ENCODE measurements at regions not wholly inside any gene's neighbourhood (a gene's known extent, or its start where the extent isn't known, plus 50 kb on each side); places are given as distances from the start of the nearest gene placed in this dataset.
A peak's percentile ranks its signal among the peaks of the same experiment; 100 is the strongest.

GRCh38 chr12:113749433-113749815, 216.7 kb downstream of the RBM19 start:
- intact Hi-C loops (cut with DNase I): no loop called here

GRCh38 chr12:113748707-113749432, 217.3 kb downstream of the RBM19 start:
- H3K27ac ChIP-seq (ENCODE audit: low read depth in 2 of 2, low read length in 2 of 2): no peak overlapping the region
- intact Hi-C loops (cut with DNase I): no loop called here
- H3K4me3 ChIP-seq (ENCODE audit: low read length in 3 of 3): no peak overlapping the region
- H3K4me1 ChIP-seq (ENCODE audit: control insufficient read depth in 2 of 3, insufficient read depth in 2 of 3, low read depth in 1 of 3, low read length in 3 of 3): no peaks in the 10 kb centered on the region
- H3K36me3 ChIP-seq (ENCODE audit: control insufficient read depth in 2 of 3, insufficient read depth in 3 of 3, low read length in 3 of 3): no peaks in the 10 kb centered on the region
- no peaks in the 10 kb centered on the region for H3K9me3 ChIP-seq (ENCODE audit: control insufficient read depth in 2 of 3, insufficient read depth in 1 of 3, low read length in 3 of 3)
- TF ChIP-seq CTCF (IDR thresholded peaks at IDR 0.05; ENCODE audit: borderline replicate concordance, extremely low read depth, insufficient read depth): no peak
- DNase-seq (no peak), FAIRE-seq (no peak)
- no peaks in the 10 kb centered on the region for H3K27me3 ChIP-seq (ENCODE audit: control insufficient read depth, insufficient read depth, low read length)
- no peak overlapping the region for H3K9ac ChIP-seq (ENCODE audit: low read length in 3 of 3)

More at GRCh38 chr12:113749433-113749815, 216.7 kb downstream of the RBM19 start:
- Histone ChIP-seq H3K36me3 (ENCODE audit: control insufficient read depth in 2 of 3, insufficient read depth in 3 of 3, low read length in 3 of 3) (no peaks in the 10 kb centered on the region), H3K27ac (ENCODE audit: low read depth in 2 of 2, low read length in 2 of 2) (no peak overlapping the region), H3K4me1 (ENCODE audit: control insufficient read depth in 2 of 3, insufficient read depth in 2 of 3, low read depth in 1 of 3, low read length in 3 of 3) (no peaks in the 10 kb centered on the region), H3K4me3 (ENCODE audit: low read length in 3 of 3) (no peak overlapping the region), H3K27me3 (ENCODE audit: control insufficient read depth, insufficient read depth, low read length) (no peaks in the 10 kb centered on the region), H3K9ac (ENCODE audit: low read length in 3 of 3) (no peak overlapping the region), H3K9me3 (ENCODE audit: control insufficient read depth in 2 of 3, insufficient read depth in 1 of 3, low read length in 3 of 3) (no peaks in the 10 kb centered on the region)
- no peak for FAIRE-seq
- no peak for TF ChIP-seq CTCF (IDR thresholded peaks at IDR 0.05; ENCODE audit: borderline replicate concordance, extremely low read depth, insufficient read depth)
- no peak for DNase-seq

- intact Hi-C loops (cut with DNase I): no loop called here
- Histone ChIP-seq H3K9me3 (ENCODE audit: control insufficient read depth in 2 of 3, insufficient read depth in 1 of 3, low read length in 3 of 3) (no peaks in the 10 kb centered on the region), H3K4me3 (ENCODE audit: low read length in 3 of 3) (no peak overlapping the region), H3K9ac (ENCODE audit: low read length in 3 of 3) (no peak overlapping the region), H3K4me1 (ENCODE audit: control insufficient read depth in 2 of 3, insufficient read depth in 2 of 3, low read depth in 1 of 3, low read length in 3 of 3) (no peaks in the 10 kb centered on the region), H3K36me3 (ENCODE audit: control insufficient read depth in 2 of 3, insufficient read depth in 3 of 3, low read length in 3 of 3) (no peaks in the 10 kb centered on the region), H3K27ac (ENCODE audit: low read depth in 2 of 2, low read length in 2 of 2) (no peak overlapping the region), H3K27me3 (ENCODE audit: control insufficient read depth, insufficient read depth, low read length) (no peaks in the 10 kb centered on the region)
- TF ChIP-seq CTCF (IDR thresholded peaks at IDR 0.05; ENCODE audit: borderline replicate concordance, extremely low read depth, insufficient read depth): no peak
- DNase-seq (peak in 2 of 5 donors; percentile 19 to 30), FAIRE-seq (no peak)
Measured at GRCh38 chr12:113747017-113747416, 219.1 kb downstream of the RBM19 start.

Data from kidney (tissue), 13 donors.